Hepatic stellate cell (primary cell): ENCODE measurements at regions not wholly inside any gene's neighbourhood (a gene's known extent, or its start where the extent isn't known, plus 50 kb on each side); places are given as distances from the start of the nearest gene placed in this dataset.

ENCODE experiments used
- DNase-seq: peaks from one replicate; pipeline ENCODE4 v3.0.0; 2011; ENCODE audit warnings: low spot score

DNA sequence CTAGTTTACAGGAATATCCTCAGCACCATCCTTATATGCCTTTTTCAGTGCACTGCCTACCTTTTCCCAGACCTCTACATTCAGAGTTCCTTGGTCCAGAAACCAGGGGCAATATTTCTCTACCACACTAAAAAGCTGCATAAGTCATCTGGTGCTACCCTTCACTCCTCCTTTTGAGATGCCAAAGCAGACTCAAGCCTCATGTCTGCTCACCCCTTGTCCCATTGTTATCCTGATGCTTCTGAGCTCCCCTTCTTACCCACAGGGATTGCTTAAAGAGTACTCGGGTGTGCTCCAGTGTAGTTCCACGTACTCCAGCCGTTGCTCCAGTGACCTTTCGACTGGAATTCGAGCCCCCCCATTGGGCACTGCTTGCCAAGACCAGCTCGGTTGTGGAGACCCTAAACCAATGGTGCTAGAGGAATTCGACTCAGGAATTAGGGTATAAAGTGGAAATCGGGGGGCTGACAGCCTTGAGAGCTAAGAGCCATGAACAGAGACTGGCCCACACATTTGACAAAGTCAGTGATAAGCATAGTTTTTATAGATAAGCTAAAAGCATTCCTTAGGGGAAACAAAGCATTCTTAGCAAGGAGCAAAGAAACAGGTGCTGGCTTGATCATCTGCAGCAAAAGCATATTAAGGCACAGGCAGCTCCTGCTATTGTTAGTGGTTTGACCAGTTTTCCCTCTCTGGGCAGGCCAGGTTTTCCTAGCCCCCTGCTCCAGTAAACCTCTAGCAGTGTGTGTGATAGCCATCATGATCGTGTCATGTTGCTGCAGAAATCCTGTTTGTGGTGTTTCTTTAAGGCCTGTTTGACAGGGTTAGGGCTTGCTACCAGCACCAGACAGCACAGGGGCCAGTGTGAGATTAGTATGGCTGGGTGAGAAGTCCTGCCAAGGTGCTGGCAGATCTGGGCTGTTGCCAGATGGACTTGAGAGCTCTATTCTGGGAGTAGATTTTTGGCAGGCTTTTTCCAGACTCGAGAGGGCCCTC, 57.5 kb upstream of the WDR1 start:
- DNase-seq = no peak

GRCh38 chr4:10173037-10173753, 56.6 kb upstream of the WDR1 start:
- DNase-seq = no peak

- no peak for DNase-seq
These were observed 55.8 kb upstream of the WDR1 start for GRCh38 chr4:10172278-10172921.

GRCh38 chr4:10171055-10171454, 54.5 kb upstream of the WDR1 start:
- DNase-seq = no peak

DNA sequence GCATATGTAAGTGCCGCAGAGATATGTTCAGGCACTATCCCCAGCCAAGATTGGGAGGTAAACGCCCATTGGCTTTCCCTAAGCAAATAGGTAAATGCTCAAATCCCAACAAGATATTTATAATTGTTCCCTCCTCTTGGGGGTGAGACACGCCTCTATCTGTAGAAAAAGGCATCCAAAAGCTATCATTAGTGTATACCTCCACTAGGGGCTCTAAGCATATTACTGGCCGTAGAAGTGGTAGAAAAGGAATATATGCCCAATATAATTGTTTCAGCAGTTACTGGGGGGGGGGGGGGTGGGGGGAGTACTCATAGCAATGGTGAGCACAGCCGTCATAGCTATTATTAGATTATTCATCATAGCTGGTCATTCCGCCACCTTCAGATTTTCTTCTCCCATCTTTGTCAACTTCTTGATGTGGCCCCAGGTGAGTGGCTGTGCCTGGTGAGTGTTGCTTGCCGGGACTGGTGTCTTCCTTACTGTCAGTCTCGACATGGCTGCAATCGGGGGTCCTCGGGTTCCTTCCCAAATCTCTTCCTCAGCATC, 53.3 kb upstream of the WDR1 start:
- no peak for DNase-seq

GRCh38 chr4:10168151-10168550, 51.6 kb upstream of the WDR1 start:
- no peak for DNase-seq

DNA sequence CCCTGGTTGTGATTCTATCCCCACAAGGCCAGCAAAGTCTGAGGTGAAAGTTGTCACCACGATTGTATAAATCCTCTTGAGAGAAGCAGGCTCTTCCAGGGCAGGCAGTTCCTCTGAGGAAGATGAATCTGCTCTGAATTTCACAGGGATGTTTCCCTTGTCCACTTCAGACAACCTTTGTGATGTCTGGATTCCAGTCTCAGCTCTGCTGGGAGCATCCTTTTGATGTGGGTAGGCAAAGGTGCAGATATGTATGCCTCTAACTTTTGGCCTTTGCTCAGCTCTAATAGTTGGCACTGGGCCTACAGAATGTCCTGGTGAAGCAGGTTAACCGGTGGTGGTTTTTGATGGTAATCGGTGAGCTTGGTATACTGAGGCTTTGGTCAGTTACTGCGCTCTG, 50.6 kb upstream of the WDR1 start:
- no peak for DNase-seq
